GM10248 (cell line): ENCODE measurements at regions not wholly inside any gene's neighbourhood (a gene's known extent, or its start where the extent isn't known, plus 50 kb on each side); places are given as distances from the start of the nearest gene placed in this dataset.

Experiments used
- CTCF ChIA-PET: fragments of 300-600 bp; sonication (Branson Sonifier 250); formaldehyde crosslinking; extraction: SDS; loops from one replicate; lab custom pipeline; 2021; ENCODE audit warnings: antibody characterized with exemption; lab: Yijun Ruan, JAX
- POLR2A ChIA-PET: fragments of 350-650 bp; sonication (Branson Sonifier 250); formaldehyde crosslinking; extraction: SDS; loops from one replicate; lab custom pipeline; 2020; ENCODE audit warnings: antibody characterized with exemption; lab: Yijun Ruan, JAX
- DNase-seq: peaks from one replicate; pipeline ENCODE4 v3.0.0; 2012; ENCODE audit errors: extremely low spot score
- TF ChIP-seq, protein P1 (sequence below): IDR thresholded peaks from 2 replicates; pipeline ENCODE4 v1.5.1; 2012; ENCODE audit warnings: mild to moderate bottlenecking, low read depth; ENCODE audit errors: extremely low read depth, missing control alignments, control extremely low read depth

DNA sequence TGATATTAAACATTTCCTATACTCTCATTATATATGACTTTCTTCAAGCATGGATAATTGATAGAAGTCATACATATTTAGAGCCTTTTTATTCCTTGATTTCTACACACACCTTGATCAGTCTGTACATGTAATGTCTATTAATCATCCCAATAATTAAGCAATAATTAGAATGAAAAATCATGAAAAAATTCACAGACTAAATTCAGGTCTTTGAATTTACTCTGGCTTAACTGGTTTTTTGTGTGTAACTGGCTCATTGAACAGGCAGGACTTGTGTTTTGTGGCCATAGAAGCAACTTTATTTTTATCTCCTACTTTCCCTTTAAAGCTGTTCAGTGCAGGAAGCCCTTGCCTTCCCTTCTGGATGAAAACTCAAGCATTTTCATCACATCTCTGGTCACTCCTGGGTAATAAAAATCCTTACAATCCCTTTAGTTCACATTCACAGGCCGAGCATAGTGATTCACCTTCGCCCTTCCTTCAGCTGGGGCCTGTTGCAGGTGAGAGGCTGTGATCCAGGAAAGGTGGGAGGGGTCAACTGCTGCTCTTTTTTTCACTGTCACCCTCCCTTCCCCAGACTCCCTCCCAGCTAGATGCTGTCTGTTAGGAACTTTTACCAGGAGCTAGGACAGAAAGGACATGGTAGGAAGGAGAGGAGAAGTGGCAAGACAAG is 58.0 kb upstream of the ITSN2 start:
- ChIA-PET POLR2A (no interaction called here), CTCF (interaction anchor here (1.1 to 11.4 kb wide), 4 partner anchors 9 to 409 kb away, joined by 3 to 102 read pairs (median 32); no protein-coding TSS in a partner anchor)
- DNase-seq = no peak
- TF ChIP-seq, protein P1, sequence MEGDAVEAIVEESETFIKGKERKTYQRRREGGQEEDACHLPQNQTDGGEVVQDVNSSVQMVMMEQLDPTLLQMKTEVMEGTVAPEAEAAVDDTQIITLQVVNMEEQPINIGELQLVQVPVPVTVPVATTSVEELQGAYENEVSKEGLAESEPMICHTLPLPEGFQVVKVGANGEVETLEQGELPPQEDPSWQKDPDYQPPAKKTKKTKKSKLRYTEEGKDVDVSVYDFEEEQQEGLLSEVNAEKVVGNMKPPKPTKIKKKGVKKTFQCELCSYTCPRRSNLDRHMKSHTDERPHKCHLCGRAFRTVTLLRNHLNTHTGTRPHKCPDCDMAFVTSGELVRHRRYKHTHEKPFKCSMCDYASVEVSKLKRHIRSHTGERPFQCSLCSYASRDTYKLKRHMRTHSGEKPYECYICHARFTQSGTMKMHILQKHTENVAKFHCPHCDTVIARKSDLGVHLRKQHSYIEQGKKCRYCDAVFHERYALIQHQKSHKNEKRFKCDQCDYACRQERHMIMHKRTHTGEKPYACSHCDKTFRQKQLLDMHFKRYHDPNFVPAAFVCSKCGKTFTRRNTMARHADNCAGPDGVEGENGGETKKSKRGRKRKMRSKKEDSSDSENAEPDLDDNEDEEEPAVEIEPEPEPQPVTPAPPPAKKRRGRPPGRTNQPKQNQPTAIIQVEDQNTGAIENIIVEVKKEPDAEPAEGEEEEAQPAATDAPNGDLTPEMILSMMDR = no peak

DNA sequence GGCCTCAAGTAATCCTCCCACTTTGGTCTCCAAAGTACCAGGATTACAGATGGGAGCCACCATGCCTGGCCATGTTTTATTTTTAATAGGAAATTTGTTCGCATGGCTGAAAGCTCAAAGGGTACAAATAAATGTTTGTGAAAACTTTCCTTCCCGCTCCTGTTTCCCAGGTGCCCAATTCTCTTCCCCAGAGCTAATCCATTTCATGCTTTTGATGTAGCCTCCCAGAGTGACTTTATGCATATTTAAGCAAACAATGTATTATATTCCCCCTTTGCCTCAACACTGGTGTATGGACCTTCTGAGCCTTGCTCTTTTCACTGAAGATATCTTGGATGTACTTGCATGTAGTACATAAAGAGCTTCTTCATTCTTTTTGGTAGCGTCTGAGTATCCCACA is 52.5 kb upstream of the ITSN2 start:
- ChIA-PET CTCF (interaction anchor here (0.9 to 1.6 kb wide), 2 partner anchors 8 to 413 kb away, joined by 3 to 4 read pairs; no protein-coding TSS in a partner anchor), POLR2A (no interaction called here)
- TF ChIP-seq, protein P1 = no peak
- no peak for DNase-seq

DNA sequence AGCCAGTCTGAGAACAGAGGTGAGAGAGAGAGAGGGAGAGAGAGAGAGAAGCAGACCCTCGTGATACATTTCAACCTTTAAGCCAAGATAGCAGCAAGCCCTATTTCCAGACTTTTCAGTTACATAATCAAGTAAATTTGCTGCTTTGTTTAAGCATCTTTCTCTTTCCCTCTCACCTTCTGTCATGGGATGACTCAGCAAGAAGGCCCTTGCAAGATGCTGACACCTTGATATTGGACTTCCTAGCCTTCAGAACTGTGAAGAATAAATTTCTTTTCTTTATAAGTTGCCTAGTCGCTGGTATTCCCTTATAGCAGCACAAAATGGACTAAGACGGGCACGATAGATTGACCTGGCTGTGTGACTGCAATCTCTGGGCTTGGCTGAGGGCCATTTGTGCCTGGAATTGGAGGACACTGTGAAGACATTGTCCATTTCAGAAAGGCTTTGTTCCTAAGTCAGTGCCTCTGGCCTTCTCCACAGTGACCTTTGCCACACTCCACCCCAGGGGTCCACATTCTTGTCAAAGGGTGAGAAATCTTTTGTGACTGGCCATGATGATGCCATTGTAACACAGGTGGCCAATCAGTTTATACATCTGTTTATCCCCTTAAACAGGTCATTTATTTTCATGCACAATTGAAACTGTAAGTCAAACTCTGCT is 51.3 kb upstream of the ITSN2 start:
- ChIA-PET CTCF (interaction anchor here (1.5 to 3.7 kb wide), 7 partner anchors 9 to 564 kb away, joined by 4 to 125 read pairs (median 10); no protein-coding TSS in a partner anchor), POLR2A (no interaction called here)
- TF ChIP-seq, protein P1 = no peak
- no peak for DNase-seq

DNA sequence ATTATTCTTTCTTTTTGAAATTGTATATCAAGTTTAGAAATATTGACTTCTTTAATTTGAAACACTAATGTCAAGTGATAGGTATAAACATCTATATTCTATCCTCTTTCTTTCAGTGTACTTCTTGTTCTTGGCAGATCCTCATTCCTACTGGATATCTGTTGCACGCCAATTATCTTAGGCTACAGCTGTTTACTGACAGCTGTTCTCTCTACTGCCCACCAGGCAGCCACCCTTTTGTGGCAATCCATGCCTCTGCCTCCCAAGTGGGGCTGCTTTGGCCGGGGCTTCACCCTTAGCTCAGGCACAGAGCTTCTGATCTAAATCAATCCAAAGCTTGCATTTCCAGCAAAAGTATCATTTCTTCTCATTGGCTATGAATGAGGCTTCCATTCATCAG is 50.6 kb upstream of the ITSN2 start:
- no peak for DNase-seq
- ChIA-PET POLR2A (no interaction called here), CTCF (interaction anchor here (0.8 to 3.7 kb wide), 23 partner anchors 8 to 785 kb away, joined by 3 to 125 read pairs (median 6); partner anchors contain the start of gene NCOA1)
- TF ChIP-seq, protein P1 = no peak

DNA sequence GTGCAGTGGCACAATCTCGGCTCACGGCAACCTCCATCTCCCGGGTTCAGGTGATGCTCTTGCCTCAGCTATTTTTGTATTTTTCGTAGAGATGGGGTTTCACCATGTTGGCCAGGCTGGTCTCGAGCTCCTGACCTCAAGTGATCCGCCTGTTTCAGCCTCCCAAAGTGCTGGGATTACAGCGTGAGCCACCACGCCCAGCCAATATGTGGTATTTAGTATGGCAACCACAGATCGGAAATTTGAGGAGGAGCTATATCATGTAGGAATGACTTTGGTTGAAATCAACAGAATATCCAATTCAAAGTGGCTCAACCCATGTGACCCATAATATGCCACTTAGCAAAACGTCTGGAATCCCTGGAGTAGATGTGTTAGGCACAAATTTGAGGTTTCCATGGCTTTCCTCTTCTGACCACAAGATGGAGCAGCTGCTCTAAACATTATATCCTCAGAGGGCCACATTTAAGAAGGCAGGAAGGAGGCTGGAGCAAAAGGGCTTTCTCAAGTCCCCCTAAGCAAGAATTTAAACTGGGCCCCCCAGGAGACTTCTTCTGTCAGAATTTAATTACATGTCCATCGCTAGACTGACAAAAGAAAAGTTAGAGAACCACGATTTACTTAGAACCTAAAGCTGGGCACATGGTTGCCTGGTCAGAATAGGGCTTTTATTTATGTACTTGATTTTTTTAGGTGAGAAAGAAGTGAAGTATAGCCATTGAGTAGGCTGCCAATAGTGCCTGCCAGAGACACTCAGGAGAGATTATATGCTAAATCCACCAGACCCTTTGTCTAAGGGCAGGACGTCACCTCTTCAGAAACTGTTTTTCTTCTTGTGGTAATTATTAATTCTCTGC is 49.6 kb upstream of the ITSN2 start:
- DNase-seq = peak; percentile 77
- TF ChIP-seq, protein P1 = peak; percentile 80
- CTCF ChIA-PET = interaction anchor here (0.7 to 3.7 kb wide), 52 partner anchors 9 to 819 kb away, joined by 3 to 125 read pairs (median 4); partner anchors contain the start of genes CENPO, NCOA1 and PTRHD1
- POLR2A ChIA-PET = no interaction called here
